HK-2 (cell line): ENCODE measurements at regions not wholly inside any gene's neighbourhood (a gene's known extent, or its start where the extent isn't known, plus 50 kb on each side); places are given as distances from the start of the nearest gene placed in this dataset.

Source experiments
- DNase-seq: peaks from one replicate; pipeline ENCODE4 v3.0.0-alpha.2; 2018; ENCODE audit not compliant: unreplicated experiment

DNA sequence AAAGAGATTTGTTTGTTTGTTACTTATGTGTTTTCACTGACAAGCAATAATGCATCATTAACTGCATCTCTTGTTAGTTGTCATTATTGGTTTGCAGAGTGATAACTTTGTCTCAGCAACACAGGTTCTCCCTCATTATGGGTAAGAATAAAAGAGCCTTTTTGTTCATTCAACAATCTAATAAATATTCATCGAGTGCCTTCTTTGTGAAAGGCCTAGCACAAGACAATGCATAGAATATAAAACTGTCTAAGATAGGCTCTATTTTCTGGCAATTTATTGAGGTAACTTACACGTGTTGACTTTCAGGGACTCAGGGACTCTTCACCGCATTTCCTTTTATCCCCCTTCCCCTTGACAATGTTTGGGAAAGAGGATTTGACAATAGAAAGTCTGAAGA lies 95.5 kb upstream of the KRR1 start:
- DNase-seq, result no peak

DNA sequence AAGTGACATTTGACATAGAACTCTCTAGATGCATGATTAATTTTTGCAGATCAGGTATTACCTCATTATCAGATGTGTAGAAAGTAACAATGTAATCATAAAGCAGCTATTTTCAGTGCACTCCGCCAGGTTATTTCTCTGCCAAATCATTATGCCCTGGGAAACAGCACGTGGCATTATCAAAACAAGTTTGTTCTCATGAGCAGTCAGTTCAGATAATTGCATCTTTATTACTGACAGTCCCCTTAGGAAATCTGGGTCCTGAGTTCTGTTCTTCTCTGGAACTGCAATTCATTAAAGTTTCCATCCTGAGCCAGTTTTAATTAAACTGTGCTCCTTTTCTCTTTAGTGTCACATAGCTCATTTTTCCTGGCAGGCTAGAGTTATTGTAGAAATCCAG lies 94.7 kb upstream of the KRR1 start:
- no peak for DNase-seq

DNA sequence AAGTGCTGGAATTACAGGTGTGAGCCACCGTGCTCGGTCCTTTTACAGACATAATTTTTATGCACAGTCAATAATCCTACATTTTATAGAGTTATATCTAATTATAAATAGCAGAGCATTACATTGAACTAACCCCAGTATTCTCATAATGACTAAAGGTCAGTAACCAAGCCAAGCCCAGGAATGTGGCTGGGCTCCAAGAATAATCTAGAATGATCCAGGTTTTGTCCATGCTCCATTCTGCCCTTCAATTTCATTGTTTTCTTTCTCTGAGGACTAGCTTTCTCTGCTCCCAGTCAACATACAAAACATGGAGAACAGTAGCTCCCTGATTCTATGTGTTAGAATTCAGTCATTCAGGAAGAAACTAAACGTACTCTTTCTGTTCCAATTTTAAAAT lies 92.1 kb upstream of the KRR1 start:
- no peak for DNase-seq

GRCh38 chr12:75602106-75602505 lies 90.7 kb upstream of the KRR1 start:
- DNase-seq, result no peak

- no peak for DNase-seq
These were observed 88.7 kb upstream of the KRR1 start for GRCh38 chr12:75600146-75600545.

DNA sequence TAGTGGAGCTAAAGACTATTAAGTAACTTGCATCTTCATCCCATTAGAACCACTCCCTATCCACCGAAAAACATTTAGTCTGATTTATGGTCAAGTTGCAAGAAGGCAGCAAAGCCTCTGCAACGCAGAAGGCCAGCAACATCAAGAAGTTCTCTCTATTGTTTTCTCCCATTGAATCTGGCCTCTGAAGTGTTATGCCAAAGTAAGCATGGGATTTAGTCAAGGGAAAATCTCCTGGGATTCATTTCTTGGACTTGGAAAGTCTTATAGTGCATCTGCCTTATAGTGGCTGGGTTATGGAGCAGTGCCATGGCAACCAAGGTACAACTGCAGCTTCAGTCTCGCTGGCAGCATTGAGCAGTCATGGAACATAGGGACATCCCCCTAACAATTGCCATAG lies 87.7 kb upstream of the KRR1 start:
- no peak for DNase-seq

DNA sequence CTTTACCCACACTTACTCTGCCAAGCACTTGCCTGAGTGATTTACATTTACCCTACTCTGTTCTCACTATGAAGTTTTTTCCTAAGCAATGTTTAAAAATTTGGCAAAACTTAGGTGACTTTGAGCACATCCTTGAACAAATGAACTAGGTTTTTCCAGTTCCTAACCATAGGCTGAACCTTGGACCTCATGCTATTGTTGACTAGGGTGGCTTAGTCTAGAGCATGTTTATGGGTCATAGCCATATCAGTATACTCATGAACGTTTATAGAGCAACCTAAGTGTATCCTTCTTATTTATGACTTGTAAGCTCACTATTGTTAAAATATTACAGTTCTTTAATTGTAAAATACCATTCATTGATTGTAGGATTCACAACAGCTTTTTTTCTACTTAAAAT lies 85.0 kb upstream of the KRR1 start:
- no peak for DNase-seq

DNA sequence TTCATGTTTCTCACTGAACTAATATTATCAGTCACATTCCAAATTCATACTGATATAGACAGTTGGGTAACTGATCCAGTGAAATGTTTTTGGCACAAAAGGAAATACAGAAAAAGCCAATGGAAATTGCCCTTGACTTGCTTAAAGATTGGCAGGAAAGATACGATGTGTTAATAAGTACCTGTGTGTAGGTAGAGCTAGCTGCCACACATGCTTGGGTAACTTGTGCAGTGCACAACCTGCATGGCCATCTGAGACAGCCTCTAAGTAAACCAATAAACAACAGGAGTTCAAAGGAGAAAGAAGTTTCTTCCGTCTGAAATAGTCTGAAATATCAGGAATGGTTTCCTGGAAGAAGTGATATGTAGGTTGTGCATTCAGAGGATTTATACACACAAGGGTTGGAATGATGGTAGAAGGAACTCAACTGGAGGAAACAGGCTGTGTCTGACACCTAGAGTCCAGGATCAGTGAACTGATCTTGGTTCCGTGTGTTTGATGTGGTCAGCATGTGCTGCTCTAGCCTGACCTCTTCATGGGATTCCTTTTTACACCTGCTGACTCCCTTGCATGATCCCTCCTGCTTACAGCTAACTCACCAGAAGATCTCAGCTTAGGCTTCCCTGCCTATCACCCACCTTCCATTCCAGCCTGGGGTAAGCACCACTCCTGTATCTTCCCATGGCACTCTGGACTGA lies 81.4 kb upstream of the KRR1 start:
- no peak for DNase-seq

DNA sequence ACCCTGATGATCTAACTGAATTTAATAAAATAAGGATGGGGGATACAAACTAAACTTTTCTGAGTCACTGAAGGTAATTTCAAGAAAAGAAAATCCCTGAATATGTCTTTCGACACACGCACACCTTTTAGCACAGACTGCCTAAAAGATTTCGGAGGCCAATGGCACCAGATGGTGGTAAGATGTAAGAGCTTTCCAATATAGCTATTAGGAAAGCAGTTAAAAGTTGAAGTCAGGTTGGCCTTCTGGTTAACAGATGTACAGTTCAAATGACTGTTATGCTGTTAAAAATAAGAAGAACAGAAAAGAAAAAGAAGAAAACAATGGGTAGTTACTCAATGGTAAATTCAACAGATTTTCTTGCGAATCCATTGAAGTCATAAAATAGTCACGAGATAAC lies 80.7 kb upstream of the KRR1 start:
- no peak for DNase-seq

DNA sequence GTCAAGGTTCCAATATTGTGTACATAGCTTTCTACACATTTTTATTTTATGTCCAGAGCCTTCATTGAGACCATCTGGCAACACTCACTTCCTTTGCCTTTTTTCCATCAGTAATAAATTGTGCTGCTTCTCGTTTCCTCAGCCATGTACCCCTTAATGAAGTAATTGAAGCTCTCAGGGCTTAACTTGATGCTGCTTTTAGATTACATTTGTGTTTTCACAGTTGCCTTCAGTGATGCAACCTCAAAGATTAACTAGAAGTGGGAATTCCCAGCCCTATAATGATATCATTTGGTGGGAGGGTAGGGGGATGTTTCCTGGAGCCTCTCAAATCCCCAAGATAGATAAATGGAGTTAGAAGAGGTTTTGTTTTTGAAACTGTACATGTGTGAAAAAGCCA lies 80.2 kb upstream of the KRR1 start:
- no peak for DNase-seq

- no peak for DNase-seq
These were observed 78.4 kb upstream of the KRR1 start for GRCh38 chr12:75589801-75590200.

GRCh38 chr12:75587340-75588106 lies 76.1 kb upstream of the KRR1 start:
- DNase-seq, result no peak

- DNase-seq, result no peak
These were observed 73.9 kb upstream of the KRR1 start for GRCh38 chr12:75585330-75585729.

DNA sequence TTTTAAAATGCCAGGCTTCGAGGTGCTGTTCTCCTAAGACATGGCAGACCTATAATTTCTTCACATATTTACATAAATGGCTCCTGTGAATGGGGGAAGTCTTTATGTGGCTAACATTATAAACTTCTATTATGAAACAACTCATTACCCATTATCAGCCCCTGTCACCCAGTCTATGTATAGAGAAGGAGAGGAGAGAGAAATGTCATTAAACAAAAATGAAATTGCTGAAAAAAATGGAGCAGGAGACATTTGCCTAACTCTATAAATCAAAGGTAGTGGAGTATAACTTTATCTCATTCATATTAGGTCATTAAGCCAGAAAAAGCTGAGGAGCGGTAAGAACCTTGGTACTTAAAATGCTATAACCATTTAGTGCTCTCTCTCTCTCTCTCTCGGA lies 71.9 kb upstream of the KRR1 start:
- DNase-seq, result no peak

GRCh38 chr12:75581515-75581914 lies 70.1 kb upstream of the KRR1 start:
- no peak for DNase-seq

DNA sequence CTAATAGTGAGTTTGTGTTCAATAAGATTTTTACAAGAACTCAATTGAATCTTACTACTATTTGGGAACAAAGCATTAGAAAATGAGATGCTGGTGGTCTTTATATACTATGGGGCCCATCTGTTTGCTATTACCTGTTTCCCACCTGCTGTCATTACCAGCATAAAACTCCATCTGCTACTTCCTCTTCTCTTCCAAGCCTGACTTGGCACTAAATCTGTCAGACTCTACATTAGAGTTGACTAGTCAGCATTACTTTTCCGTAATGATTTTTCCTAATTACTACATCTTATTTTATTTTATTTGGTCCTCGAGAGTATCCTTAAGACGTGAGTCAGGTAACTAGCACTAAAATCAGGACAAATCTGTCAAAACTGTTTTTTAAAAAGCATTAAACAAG lies 68.1 kb upstream of the KRR1 start:
- DNase-seq, result no peak

GRCh38 chr12:75578546-75578945 lies 67.1 kb upstream of the KRR1 start:
- no peak for DNase-seq

DNA sequence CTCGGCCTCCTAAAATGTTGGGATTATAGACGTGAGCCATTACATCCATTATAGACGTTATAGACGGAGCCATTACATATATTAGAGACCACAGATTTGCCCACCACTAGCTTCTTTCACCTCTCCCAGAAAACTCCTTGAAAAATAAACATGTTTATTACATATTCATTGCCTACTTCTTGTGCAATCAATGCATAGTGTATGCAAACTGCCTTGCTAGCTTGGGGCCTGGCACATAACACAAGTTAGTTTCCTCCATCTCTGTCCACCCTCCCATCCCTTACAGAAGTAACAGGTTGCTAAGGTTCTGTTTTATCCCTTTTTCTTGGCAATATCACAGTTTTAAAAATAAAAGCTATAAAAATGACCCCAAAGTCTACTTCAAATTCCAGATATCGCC lies 66.4 kb upstream of the KRR1 start:
- DNase-seq, result no peak

GRCh38 chr12:75571656-75572205 lies 60.3 kb upstream of the KRR1 start:
- no peak for DNase-seq

DNA sequence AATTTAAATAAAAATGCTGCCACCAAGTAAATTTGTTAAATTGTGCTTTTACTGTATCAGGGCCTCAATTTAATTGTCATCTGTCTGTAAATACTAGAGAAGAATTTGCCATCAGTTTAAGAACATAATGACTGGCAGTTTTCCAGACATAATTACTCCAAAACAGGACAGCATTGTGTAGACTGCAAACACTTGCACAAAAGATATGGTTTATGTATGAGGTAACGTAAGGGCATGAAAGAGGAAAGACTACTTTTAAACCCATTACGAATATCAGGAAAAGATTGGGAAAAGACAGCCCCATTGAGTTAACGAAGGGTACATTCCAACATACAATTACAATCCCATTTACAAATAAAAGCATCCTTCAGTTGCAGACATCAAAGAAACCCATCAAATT lies 59.8 kb upstream of the KRR1 start:
- no peak for DNase-seq

- DNase-seq, result no peak
These were observed 57.4 kb upstream of the KRR1 start for GRCh38 chr12:75568801-75569200.

DNA sequence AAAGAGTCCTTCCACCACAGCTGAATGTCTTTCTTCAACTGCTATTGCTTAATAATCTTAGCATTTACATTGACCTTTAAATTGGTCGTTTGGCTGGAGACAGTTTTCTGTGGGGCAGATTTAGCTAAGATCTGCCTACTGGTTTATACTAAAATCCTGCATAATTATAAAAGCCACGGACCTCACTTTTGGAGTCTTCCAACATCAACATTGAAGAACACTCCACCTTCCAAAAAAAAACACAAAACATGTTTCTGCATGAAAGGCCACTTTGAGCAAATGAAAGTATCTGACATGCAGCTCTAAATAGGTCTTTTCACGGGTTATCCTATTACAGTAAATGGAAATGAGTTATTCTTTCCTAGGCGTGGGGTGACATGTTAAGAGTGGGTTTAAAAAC lies 57.0 kb upstream of the KRR1 start:
- DNase-seq, result no peak

DNA sequence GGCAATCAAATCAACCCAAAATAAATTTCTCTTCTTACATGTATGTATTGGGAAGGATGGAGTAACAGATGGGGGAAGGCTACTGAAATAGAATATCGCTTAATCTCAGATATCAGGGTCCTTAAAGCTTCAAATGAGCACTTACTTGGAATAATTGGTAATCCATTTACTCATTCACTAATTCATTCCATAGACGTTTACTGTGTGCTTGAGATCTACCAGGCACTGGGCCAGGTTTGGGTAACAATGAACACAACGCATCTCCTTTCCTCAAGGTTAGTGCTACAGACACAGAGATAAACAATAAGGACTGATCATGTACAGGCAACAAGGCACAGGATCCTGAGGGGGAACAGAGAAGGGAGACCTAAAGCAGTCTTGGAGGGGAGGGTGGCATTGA lies 54.4 kb upstream of the KRR1 start:
- no peak for DNase-seq
